ENCODE measurements at regions not wholly inside any gene's neighbourhood (a gene's known extent, or its start where the extent isn't known, plus 50 kb on each side); places are given as distances from the start of the nearest gene placed in this dataset.

- no peak overlapping the region for H3K4me3 ChIP-seq (replicated peaks; ENCODE audit: low read depth, low read length)
- no peak for DNase-seq (ENCODE audit: extremely low read depth, low read depth)
- TF ChIP-seq, protein P1, sequence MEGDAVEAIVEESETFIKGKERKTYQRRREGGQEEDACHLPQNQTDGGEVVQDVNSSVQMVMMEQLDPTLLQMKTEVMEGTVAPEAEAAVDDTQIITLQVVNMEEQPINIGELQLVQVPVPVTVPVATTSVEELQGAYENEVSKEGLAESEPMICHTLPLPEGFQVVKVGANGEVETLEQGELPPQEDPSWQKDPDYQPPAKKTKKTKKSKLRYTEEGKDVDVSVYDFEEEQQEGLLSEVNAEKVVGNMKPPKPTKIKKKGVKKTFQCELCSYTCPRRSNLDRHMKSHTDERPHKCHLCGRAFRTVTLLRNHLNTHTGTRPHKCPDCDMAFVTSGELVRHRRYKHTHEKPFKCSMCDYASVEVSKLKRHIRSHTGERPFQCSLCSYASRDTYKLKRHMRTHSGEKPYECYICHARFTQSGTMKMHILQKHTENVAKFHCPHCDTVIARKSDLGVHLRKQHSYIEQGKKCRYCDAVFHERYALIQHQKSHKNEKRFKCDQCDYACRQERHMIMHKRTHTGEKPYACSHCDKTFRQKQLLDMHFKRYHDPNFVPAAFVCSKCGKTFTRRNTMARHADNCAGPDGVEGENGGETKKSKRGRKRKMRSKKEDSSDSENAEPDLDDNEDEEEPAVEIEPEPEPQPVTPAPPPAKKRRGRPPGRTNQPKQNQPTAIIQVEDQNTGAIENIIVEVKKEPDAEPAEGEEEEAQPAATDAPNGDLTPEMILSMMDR (IDR thresholded peaks at IDR 0.05; ENCODE audit: low read depth, low read length, missing control alignments): no peak
These were observed 139.2 kb upstream of the ZMIZ1 start for GRCh38 chr10:78929541-78929940.

GRCh38 chr10:78931321-78932053, 137.3 kb upstream of the ZMIZ1 start:
- H3K4me3 ChIP-seq (replicated peaks; ENCODE audit: low read depth, low read length): no peak overlapping the region
- peak; percentile 76 for DNase-seq (ENCODE audit: extremely low read depth, low read depth)
- TF ChIP-seq, protein P1 (IDR thresholded peaks at IDR 0.05; ENCODE audit: low read depth, low read length, missing control alignments): no peak

DNA sequence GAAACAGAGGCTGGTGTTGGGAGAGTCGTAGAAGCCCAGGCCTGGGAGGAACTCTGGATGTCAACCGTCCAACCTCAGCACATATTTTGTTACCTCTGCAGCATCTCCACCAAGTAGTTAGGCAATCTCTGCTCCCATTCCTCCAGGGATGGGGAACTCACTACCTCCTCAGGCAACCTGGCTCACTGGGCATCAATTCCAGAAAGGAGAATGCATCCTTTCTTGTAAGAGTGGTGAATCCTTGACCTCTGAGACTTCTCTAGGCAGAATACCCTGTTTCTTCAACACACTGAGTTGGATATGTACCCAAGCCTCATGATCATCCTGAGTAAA, 136.7 kb upstream of the ZMIZ1 start:
- no peak for DNase-seq (ENCODE audit: extremely low read depth, low read depth)
- no peak overlapping the region for H3K4me3 ChIP-seq (replicated peaks; ENCODE audit: low read depth, low read length)
- TF ChIP-seq, protein P1 (IDR thresholded peaks at IDR 0.05; ENCODE audit: low read depth, low read length, missing control alignments): no peak

DNA sequence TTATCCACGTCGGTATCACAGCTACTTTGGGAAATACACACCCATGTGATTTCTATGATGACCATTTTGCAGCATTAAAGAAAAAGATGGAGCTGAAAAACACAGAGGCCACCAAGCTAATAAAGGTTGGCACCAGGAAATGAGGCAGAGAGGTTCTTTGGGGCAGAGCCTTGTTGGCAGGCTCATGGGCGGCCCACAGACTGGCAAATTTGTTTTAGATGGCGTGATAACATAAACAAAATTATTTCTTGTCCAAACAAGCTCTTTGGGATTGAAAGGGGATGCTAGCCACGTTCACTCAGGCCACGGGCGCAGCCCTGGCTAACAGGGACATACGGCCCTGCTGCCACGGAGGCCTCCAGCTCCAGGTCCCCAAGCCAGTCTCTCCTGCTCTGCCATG, 135.9 kb upstream of the ZMIZ1 start:
- no peak overlapping the region for H3K4me3 ChIP-seq (replicated peaks; ENCODE audit: low read depth, low read length)
- DNase-seq (ENCODE audit: extremely low read depth, low read depth): no peak
- TF ChIP-seq, protein P1 (IDR thresholded peaks at IDR 0.05; ENCODE audit: low read depth, low read length, missing control alignments): no peak

- DNase-seq (ENCODE audit: extremely low read depth, low read depth): no peak
- no peak overlapping the region for H3K4me3 ChIP-seq (replicated peaks; ENCODE audit: low read depth, low read length)
- TF ChIP-seq, protein P1 (IDR thresholded peaks at IDR 0.05; ENCODE audit: low read depth, low read length, missing control alignments): no peak
These were observed 134.8 kb upstream of the ZMIZ1 start for GRCh38 chr10:78933828-78934531.

- no peak for DNase-seq (ENCODE audit: extremely low read depth, low read depth)
- TF ChIP-seq, protein P1 (IDR thresholded peaks at IDR 0.05; ENCODE audit: low read depth, low read length, missing control alignments): no peak
- no peak overlapping the region for H3K4me3 ChIP-seq (replicated peaks; ENCODE audit: low read depth, low read length)
These were observed 134.3 kb upstream of the ZMIZ1 start for GRCh38 chr10:78934532-78934898.
